ENCODE measurements at regions not wholly inside any gene's neighbourhood (a gene's known extent, or its start where the extent isn't known, plus 50 kb on each side); places are given as distances from the start of the nearest gene placed in this dataset.

GRCh38 chr5:36403632-36404311 is 102.1 kb upstream of the RANBP3L start:
- no peak for TF ChIP-seq CTCF (IDR thresholded peaks at IDR 0.05; ENCODE audit: low read depth, low read length, poor library complexity, severe bottlenecking)
- TF ChIP-seq EZH2phosphoT487 (IDR thresholded peaks at IDR 0.05; ENCODE audit: borderline replicate concordance, low read length) = no peak

Data from DOHH2 (cell line).